GM12891 (cell line): ENCODE measurements at regions not wholly inside any gene's neighbourhood (a gene's known extent, or its start where the extent isn't known, plus 50 kb on each side); places are given as distances from the start of the nearest gene placed in this dataset.

Experiments used
- POLR2AphosphoS5 ChIP-seq: IDR thresholded peaks from 2 replicates; pipeline ENCODE4 v1.6.1; 2011; ENCODE audit warnings: low read depth, low read length, control low read depth
- TAF1 ChIP-seq: IDR thresholded peaks from 2 replicates; pipeline ENCODE4 v1.6.1; 2011; ENCODE audit warnings: low read depth, low read length, control low read depth

DNA sequence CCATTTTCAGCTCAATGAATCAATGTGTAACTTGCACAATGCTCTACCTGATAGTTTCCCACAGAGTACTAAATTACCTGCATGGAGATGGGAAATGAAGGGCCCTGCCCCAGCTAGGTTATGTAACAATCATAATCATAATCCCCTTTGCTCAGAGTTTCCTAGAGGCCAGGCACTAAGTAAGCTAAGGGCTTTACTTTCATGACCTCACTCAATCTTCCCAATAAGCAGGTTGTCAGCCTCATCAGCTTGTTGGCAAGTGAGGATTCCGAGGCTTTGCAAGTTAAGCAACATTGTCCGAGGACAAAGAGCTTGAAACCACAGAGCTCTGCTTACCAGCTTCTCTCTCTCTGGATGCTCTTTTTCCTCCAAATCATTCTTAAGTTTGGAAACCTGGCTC, 64.1 kb upstream of the NTPCR start:
- TF ChIP-seq TAF1 (no peak), POLR2AphosphoS5 (no peak)
